WTC11 (cell line): ENCODE measurements at regions not wholly inside any gene's neighbourhood (a gene's known extent, or its start where the extent isn't known, plus 50 kb on each side); places are given as distances from the start of the nearest gene placed in this dataset.

Experiments
- FOXP1 ChIP-seq: sonication (generic); formaldehyde crosslinking; IDR thresholded peaks from 2 replicates; pipeline ENCODE4 v1.8.0; 2022; ENCODE audit warnings: missing genetic modification reagents, mild to moderate bottlenecking, moderate library complexity, borderline replicate concordance
- SMAD4 ChIP-seq: sonication (generic); formaldehyde crosslinking; IDR thresholded peaks from 2 replicates; pipeline ENCODE4 v1.8.0; 2022; ENCODE audit warnings: mild to moderate bottlenecking, missing genetic modification reagents
- ZNF512 ChIP-seq: sonication (generic); formaldehyde crosslinking; IDR thresholded peaks from 2 replicates; pipeline ENCODE4 v1.8.1; 2022; ENCODE audit warnings: missing genetic modification reagents, borderline replicate concordance
- TF ChIP-seq, protein P1 (sequence below): fragments of 200-600 bp; IDR thresholded peaks from 2 replicates; pipeline ENCODE4 v1.8.0; 2022; ENCODE audit warnings: antibody characterized with exemption

DNA sequence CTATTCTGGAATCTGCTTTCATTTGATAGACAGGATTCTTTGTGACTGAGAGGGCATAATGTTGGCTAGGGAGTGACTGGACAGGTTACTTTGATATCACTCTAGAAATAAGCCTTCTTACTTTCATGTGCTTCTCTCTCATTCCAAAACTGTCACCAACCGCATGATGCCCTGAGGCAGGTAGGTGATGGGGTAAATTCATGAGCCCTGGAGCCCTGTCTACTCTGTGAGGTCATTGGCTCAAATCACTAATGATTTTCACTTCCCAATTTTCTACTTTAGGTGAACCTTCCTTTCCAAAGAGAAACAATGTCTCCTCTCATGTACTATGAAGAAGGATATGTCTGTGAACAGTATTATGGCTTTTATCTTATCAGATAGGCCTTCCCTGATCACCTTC lies 596.7 kb downstream of the TUSC7 start:
- TF ChIP-seq SMAD4 (no peak), FOXP1 (no peak), ZNF512 (CRISPR knock-in tag) (no peak)
- TF ChIP-seq, protein P1, sequence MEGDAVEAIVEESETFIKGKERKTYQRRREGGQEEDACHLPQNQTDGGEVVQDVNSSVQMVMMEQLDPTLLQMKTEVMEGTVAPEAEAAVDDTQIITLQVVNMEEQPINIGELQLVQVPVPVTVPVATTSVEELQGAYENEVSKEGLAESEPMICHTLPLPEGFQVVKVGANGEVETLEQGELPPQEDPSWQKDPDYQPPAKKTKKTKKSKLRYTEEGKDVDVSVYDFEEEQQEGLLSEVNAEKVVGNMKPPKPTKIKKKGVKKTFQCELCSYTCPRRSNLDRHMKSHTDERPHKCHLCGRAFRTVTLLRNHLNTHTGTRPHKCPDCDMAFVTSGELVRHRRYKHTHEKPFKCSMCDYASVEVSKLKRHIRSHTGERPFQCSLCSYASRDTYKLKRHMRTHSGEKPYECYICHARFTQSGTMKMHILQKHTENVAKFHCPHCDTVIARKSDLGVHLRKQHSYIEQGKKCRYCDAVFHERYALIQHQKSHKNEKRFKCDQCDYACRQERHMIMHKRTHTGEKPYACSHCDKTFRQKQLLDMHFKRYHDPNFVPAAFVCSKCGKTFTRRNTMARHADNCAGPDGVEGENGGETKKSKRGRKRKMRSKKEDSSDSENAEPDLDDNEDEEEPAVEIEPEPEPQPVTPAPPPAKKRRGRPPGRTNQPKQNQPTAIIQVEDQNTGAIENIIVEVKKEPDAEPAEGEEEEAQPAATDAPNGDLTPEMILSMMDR = no peak
